ENCODE measurements at regions not wholly inside any gene's neighbourhood (a gene's known extent, or its start where the extent isn't known, plus 50 kb on each side); places are given as distances from the start of the nearest gene placed in this dataset.

DNA sequence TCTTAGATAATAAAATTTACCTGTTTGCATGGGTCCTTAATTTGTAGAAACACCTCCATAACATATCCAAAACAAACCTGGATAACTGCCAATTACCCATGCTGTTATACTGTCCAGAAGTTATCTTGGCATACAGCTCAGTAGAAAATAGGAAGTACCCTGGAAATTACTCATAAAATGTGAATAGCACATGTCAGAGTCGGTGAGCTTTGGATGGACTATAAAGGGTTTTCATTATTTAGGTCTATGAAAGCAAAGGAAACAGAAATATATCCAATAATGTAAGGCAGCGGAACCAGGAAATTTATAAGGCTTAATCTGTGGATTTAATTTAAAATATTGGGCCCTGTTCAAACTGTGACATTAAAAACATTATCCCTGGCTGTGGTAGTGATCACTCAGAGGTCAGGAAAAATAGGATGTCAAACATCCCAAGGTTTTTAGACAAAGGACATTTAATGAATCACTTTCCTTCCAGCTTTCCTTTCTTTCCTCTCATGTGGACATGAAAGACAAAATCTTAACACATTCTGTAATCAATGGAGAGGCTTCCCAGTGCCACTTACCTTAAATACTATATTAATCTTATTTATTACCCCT, 459.0 kb upstream of the DPH6 start:
- no peak overlapping the region for H2AFZ ChIP-seq

GRCh38 chr15:36005542-36005941, 459.6 kb upstream of the DPH6 start:
- Histone ChIP-seq H3K27me3 (ENCODE audit: insufficient read depth, low read depth) (no peaks in the 10 kb centered on the region), H3K9me2 (ENCODE audit: insufficient read depth) (no peaks in the 10 kb centered on the region), H3F3A (ENCODE audit: insufficient read depth, low read depth) (no peaks in the 10 kb centered on the region), H3K79me2 (ENCODE audit: low read depth) (no peaks in the 10 kb centered on the region), H3K36me3 (ENCODE audit: low read depth) (no peaks in the 10 kb centered on the region), H4K20me1 (ENCODE audit: insufficient read depth) (no peaks in the 10 kb centered on the region), H3K27ac (no peak overlapping the region), H3K9me3 (ENCODE audit: insufficient read depth, low read depth) (0 out of 2 replicates have a peak, but pooled peaks cover 3% of the 10 kb centered on the region), H3K4me3 (no peak overlapping the region), H3K4me2 (no peak overlapping the region), H3K4me1 (replicated peaks; ENCODE audit: insufficient read depth) (no peaks in the 10 kb centered on the region), H2AFZ (no peak overlapping the region)
- intact Hi-C loops (cut with micrococcal nuclease; ENCODE audit: unreplicated experiment) = no loop called here
- ChIA-PET CTCF (no interaction called here), POLR2A (ENCODE audit: unreplicated experiment) (no interaction called here)
- no peak for DNase-seq
- no peak for TF ChIP-seq EZH2 (IDR thresholded peaks at IDR 0.05; ENCODE audit: low read depth)
- TF ChIP-seq, protein P1, sequence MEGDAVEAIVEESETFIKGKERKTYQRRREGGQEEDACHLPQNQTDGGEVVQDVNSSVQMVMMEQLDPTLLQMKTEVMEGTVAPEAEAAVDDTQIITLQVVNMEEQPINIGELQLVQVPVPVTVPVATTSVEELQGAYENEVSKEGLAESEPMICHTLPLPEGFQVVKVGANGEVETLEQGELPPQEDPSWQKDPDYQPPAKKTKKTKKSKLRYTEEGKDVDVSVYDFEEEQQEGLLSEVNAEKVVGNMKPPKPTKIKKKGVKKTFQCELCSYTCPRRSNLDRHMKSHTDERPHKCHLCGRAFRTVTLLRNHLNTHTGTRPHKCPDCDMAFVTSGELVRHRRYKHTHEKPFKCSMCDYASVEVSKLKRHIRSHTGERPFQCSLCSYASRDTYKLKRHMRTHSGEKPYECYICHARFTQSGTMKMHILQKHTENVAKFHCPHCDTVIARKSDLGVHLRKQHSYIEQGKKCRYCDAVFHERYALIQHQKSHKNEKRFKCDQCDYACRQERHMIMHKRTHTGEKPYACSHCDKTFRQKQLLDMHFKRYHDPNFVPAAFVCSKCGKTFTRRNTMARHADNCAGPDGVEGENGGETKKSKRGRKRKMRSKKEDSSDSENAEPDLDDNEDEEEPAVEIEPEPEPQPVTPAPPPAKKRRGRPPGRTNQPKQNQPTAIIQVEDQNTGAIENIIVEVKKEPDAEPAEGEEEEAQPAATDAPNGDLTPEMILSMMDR (conservative IDR thresholded peaks at IDR 0.05) = no peak
- no TSS peak for BruUV-seq (replicated peaks)

More for the DNA sequence above, 459.0 kb upstream of the DPH6 start:
- intact Hi-C loops (cut with micrococcal nuclease; ENCODE audit: unreplicated experiment) = no loop called here
- Histone ChIP-seq H3F3A (ENCODE audit: insufficient read depth, low read depth) (no peaks in the 10 kb centered on the region), H3K4me1 (replicated peaks; ENCODE audit: insufficient read depth) (no peaks in the 10 kb centered on the region), H3K9me3 (ENCODE audit: insufficient read depth, low read depth) (0 out of 2 replicates have a peak, but pooled peaks cover 3% of the 10 kb centered on the region), H3K9me2 (ENCODE audit: insufficient read depth) (no peaks in the 10 kb centered on the region), H3K27me3 (ENCODE audit: insufficient read depth, low read depth) (no peaks in the 10 kb centered on the region), H3K79me2 (ENCODE audit: low read depth) (no peaks in the 10 kb centered on the region), H4K20me1 (ENCODE audit: insufficient read depth) (no peaks in the 10 kb centered on the region), H3K27ac (no peak overlapping the region), H3K36me3 (ENCODE audit: low read depth) (no peaks in the 10 kb centered on the region), H3K4me2 (no peak overlapping the region), H3K4me3 (no peak overlapping the region)
- POLR2A ChIA-PET (ENCODE audit: unreplicated experiment) = interaction anchor here (0.6 kb wide), 1 partner anchor 68 kb away, joined by 16 read pairs; no protein-coding TSS in a partner anchor
- no peak for DNase-seq
- TF ChIP-seq EZH2 (IDR thresholded peaks at IDR 0.05; ENCODE audit: low read depth) = no peak
- TF ChIP-seq, protein P1 (conservative IDR thresholded peaks at IDR 0.05) = no peak
- no TSS peak for BruUV-seq (replicated peaks)
- CTCF ChIA-PET = no interaction called here

DNA sequence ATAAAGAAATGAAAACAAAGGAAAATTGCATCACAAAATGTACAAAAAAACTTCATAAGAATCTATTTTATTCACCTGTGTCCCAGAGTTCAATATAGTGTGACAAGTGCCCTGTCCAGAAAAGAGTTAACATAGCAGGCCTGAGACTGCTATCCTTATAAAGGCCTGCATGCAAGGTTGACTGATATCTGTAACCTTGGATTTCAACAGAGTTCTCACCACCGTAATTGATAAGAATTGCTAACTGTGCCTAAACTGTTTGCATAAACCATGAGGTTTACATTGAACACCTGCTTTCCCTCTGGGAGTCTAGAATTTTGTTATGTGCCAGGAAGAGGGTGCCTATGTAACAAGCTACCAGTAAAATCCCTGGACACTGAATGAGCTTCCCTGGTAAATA, 461.7 kb upstream of the DPH6 start:
- no TSS peak for BruUV-seq (replicated peaks)
- intact Hi-C loops (cut with micrococcal nuclease; ENCODE audit: unreplicated experiment) = no loop called here
- Histone ChIP-seq H3K4me2 (no peak overlapping the region), H3K27ac (no peak overlapping the region), H2AFZ (no peak overlapping the region), H3K4me3 (no peak overlapping the region), H3K4me1 (replicated peaks; ENCODE audit: insufficient read depth) (no peaks in the 10 kb centered on the region), H3K9me2 (ENCODE audit: insufficient read depth) (no peaks in the 10 kb centered on the region), H3K9me3 (ENCODE audit: insufficient read depth, low read depth) (0 out of 2 replicates have a peak, but pooled peaks cover 3% of the 10 kb centered on the region), H3F3A (ENCODE audit: insufficient read depth, low read depth) (no peaks in the 10 kb centered on the region), H3K36me3 (ENCODE audit: low read depth) (no peaks in the 10 kb centered on the region), H3K79me2 (ENCODE audit: low read depth) (no peaks in the 10 kb centered on the region), H3K27me3 (ENCODE audit: insufficient read depth, low read depth) (no peaks in the 10 kb centered on the region), H4K20me1 (ENCODE audit: insufficient read depth) (no peaks in the 10 kb centered on the region)
- no peak for DNase-seq
- ChIA-PET CTCF (interaction anchor here (0.7 kb wide), 1 partner anchor 1126 kb away, joined by 7 read pairs; no protein-coding TSS in a partner anchor), POLR2A (ENCODE audit: unreplicated experiment) (no interaction called here)
- TF ChIP-seq, protein P1 (conservative IDR thresholded peaks at IDR 0.05) = no peak
- no peak for TF ChIP-seq EZH2 (IDR thresholded peaks at IDR 0.05; ENCODE audit: low read depth)

Data from PC-9 (cell line).